Calu3 (cell line): ENCODE measurements at regions not wholly inside any gene's neighbourhood (a gene's known extent, or its start where the extent isn't known, plus 50 kb on each side); places are given as distances from the start of the nearest gene placed in this dataset.

Source experiments
- BruUV-seq: library from RNA; stranded (reverse); fragments of 400-500 nt; replicated peaks from 2 replicates; lab custom pipeline; 2021; lab: Mats Ljungman, UMichigan
- CTCF ChIA-PET: fragments of 300-600 bp; sonication (Branson Sonifier 250); formaldehyde crosslinking; loops from one replicate; lab custom pipeline; 2022; ENCODE audit warnings: antibody characterized with exemption; lab: Charles Lee
- DNase-seq: peaks from one replicate; pipeline ENCODE4 v3.0.0; 2022
- H3K27ac Mint-ChIP-seq: one replicate; pipeline ENCODE4 v1.8.0; 2022; ENCODE audit warnings: mixed read lengths; ENCODE audit not compliant: unreplicated experiment
- H3K27me3 Mint-ChIP-seq: one replicate; pipeline ENCODE4 v1.8.0; 2022; ENCODE audit warnings: mixed read lengths; ENCODE audit not compliant: unreplicated experiment
- H3K36me3 Mint-ChIP-seq: one replicate; pipeline ENCODE4 v1.8.0; 2022; ENCODE audit warnings: mild to moderate bottlenecking, moderate library complexity, mixed read lengths; ENCODE audit not compliant: insufficient read depth, unreplicated experiment
- H3K4me1 Mint-ChIP-seq: one replicate; pipeline ENCODE4 v1.8.0; 2022; ENCODE audit warnings: mild to moderate bottlenecking, low read depth, mixed read lengths; ENCODE audit not compliant: unreplicated experiment
- H3K4me3 Mint-ChIP-seq: one replicate; pipeline ENCODE4 v1.8.0; 2022; ENCODE audit warnings: mild to moderate bottlenecking, low read depth, moderate library complexity, mixed read lengths; ENCODE audit not compliant: unreplicated experiment
- H3K9me3 Mint-ChIP-seq: one replicate; pipeline ENCODE4 v1.8.0; 2022; ENCODE audit warnings: low read depth, mixed read lengths; ENCODE audit not compliant: unreplicated experiment
- CTCF ChIP-seq: fragments of 200-600 bp; IDR thresholded peaks from one replicate; pipeline ENCODE4 v1.8.0; 2022; ENCODE audit warnings: antibody characterized with exemption; ENCODE audit not compliant: unreplicated experiment
- intact Hi-C: fragments of 100-400 bp; cut with micrococcal nuclease; formaldehyde crosslinking; loops from one replicate; pipeline ENCODE4 v1.10.0; 2022; ENCODE audit not compliant: unreplicated experiment

- no peak for DNase-seq
- intact Hi-C loops: loop anchor here (10.0 kb wide), 1 partner anchor 56 kb away; no protein-coding TSS in a partner anchor
- no peaks in the 10 kb centered on the region for H3K4me1 Mint-ChIP-seq
- no peaks in the 10 kb centered on the region for H3K27me3 Mint-ChIP-seq
- no peaks in the 10 kb centered on the region for H3K36me3 Mint-ChIP-seq
- TF ChIP-seq CTCF: no peak
- no peak overlapping the region for H3K4me3 Mint-ChIP-seq
- CTCF ChIA-PET: no interaction called here
- no TSS peak for BruUV-seq
- no peaks in the 10 kb centered on the region for H3K9me3 Mint-ChIP-seq
- no peak overlapping the region for H3K27ac Mint-ChIP-seq
Observed at GRCh38 chr1:101098327-101098726, 72.7 kb upstream of the DPH5 start.

DNA sequence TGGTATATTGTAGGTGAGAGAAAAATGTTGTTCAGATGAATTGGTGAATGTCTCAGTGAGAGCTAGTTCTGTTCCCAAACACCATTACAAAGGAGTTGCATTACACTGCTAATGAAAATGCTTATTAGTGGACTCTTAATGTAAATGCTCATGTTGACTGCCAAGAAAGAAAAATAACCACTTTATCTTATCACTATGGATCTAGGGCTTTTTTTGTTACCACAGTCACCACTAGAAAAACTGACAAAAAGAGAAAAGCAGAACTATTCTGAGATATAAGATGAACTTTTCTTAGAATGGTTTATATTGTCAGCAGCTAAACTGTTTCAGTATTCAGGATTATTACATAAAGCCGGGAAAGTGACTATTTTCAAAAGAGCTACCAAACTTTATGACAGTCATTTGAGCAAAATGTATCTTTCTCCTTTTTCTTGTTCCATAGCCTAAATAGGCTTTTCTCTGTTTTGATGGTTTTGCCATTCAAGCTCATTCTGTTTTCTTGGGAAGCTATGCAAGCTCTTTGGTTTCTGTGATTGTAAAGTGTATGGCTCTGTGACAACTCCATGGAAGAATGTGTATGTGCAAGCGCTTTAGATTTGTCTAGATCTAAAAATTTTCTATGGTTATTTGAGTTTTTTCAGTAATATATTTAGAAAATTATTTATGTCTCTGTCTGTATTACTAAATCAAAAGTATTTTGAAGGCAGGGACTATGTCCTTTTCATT is 64.2 kb upstream of the DPH5 start:
- no peak overlapping the region for H3K4me3 Mint-ChIP-seq
- H3K36me3 Mint-ChIP-seq: no peaks in the 10 kb centered on the region
- intact Hi-C loops: loop anchor here (10.0 kb wide), 1 partner anchor 65 kb away; no protein-coding TSS in a partner anchor
- H3K4me1 Mint-ChIP-seq: no peaks in the 10 kb centered on the region
- CTCF ChIA-PET: interaction anchor here (0.5 kb wide), 1 partner anchor 82 kb away, joined by 4 read pairs; no protein-coding TSS in a partner anchor
- TF ChIP-seq CTCF: no peak
- DNase-seq: no peak
- no peaks in the 10 kb centered on the region for H3K27me3 Mint-ChIP-seq
- no peak overlapping the region for H3K27ac Mint-ChIP-seq
- no TSS peak for BruUV-seq
- no peaks in the 10 kb centered on the region for H3K9me3 Mint-ChIP-seq

DNA sequence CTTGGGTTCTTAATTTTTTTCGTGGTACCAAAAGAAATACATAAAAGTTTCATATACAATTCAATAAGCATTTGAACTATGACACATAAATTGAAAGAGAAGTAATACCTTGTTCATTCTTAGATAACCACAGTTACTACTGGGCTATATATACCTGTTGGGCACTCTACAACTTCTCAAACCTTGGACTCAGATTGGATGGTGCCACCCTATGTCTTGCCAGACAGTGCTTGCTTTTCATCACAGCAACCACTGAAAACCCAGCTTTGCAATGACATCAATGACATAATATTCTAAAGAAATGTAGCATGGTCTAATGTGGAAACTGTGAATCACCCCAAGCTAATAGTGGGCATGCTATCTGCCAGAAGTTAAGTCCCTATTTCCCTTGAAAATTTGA is 62.8 kb upstream of the DPH5 start:
- no peaks in the 10 kb centered on the region for H3K36me3 Mint-ChIP-seq
- no peak overlapping the region for H3K4me3 Mint-ChIP-seq
- H3K4me1 Mint-ChIP-seq: no peaks in the 10 kb centered on the region
- H3K27ac Mint-ChIP-seq: no peak overlapping the region
- CTCF ChIA-PET: no interaction called here
- intact Hi-C loops: no loop called here
- H3K27me3 Mint-ChIP-seq: no peaks in the 10 kb centered on the region
- DNase-seq: no peak
- BruUV-seq: no TSS peak
- no peak for TF ChIP-seq CTCF
- no peaks in the 10 kb centered on the region for H3K9me3 Mint-ChIP-seq

DNA sequence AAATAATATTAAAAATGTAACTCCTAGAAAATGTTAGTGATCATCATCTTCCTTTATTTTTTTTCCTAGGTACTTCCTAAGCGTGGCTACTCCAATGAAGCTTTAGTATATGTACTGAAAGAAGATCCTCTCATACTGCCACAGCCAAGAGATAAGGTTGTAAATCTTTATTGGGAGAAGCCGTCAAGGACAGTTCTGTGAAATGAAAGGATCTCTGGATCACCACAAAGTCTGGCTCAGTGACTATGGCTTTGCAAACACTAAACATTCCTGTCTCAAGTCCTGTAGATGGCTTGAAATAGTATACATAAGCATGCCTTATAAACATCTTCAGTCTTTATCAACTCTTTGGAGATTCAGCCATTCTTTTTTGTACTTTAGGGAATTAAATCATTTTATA is 61.2 kb upstream of the DPH5 start:
- H3K9me3 Mint-ChIP-seq: no peaks in the 10 kb centered on the region
- DNase-seq: no peak
- H3K27ac Mint-ChIP-seq: no peak overlapping the region
- intact Hi-C loops: no loop called here
- CTCF ChIA-PET: no interaction called here
- H3K36me3 Mint-ChIP-seq: no peaks in the 10 kb centered on the region
- H3K4me3 Mint-ChIP-seq: no peak overlapping the region
- no TSS peak for BruUV-seq
- no peaks in the 10 kb centered on the region for H3K4me1 Mint-ChIP-seq
- no peaks in the 10 kb centered on the region for H3K27me3 Mint-ChIP-seq
- no peak for TF ChIP-seq CTCF
